NCI-H1694 (cell line): ENCODE measurements at regions not wholly inside any gene's neighbourhood (a gene's known extent, or its start where the extent isn't known, plus 50 kb on each side); places are given as distances from the start of the nearest gene placed in this dataset.

Source experiments
- DNase-seq: peaks from one replicate; lab custom pipeline; 2025; lab: John Stamatoyannopoulos, UW

DNA sequence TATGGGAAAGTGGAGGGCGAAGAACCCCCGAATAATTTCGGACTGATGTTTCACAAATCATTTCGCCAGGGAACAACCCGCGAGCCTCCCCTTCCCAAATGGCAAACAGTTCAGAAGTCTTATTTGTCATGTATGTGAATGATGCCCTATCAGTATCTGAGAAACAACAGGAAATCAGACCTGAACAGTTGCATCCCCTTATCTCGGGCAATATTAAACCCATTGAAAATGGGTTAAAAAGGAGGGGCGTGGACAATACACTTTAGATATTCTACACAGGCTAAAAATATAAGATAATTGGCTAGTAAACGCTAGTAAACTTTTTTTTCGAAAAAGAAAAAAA lies 1003.3 kb upstream of the NR2F2 start:
- DNase-seq: no peak

DNA sequence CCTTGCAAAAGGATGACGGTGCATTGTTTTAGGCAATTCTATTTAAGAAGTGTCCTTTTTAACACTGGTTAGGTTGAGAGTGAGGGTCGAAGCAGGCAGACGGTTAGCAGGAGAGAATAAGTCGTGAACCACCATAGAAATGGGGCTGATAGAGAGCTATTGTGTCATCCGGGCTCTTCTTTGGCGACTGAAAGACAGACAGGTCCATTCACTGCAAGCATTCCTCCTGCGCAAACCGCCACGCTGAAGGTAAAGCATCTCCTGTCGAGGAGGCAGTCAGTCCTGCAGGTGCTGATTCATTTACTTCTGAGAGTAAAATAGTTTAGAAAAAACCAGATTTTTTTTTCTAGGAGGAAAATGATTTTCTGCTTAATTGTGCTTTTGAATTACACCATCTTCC lies 1002.8 kb upstream of the NR2F2 start:
- no peak for DNase-seq

DNA sequence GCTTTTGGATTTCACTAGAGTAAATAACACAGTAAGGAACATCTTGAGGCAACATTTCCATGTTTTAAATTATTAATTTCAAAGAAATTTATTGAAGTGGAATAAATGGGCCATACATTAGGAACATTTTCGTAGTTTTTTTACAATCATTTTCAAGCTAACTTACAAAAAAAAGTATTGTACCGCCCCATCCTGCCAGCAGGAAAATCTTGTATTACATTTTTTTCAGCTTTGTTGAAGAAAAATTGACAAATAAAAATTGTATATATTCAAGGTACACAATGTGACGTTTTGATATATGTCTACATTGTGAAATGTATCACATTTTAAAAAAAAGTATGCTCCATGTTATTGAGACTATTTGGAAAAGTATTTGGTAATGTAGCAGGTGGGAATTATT lies 1001.9 kb upstream of the NR2F2 start:
- DNase-seq: no peak

DNA sequence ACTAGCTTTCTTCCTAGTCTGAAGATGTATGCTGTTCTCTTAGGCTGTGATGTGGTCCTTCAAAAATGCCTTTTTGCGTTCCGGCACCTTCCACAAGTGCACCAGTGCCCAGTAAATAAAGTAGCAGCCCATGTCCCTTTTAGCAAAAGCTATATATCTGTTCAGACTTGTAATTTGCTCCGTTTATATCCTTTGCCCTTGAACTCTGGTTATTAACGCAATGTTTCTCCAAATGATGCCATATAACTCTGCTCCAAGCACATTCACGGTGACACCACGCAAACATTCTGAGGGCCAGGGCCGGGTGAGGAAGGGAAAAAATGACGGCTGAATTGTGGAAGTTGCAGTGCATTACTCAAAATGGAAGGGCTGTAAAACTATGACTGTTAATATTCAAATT lies 1001.1 kb upstream of the NR2F2 start:
- DNase-seq: no peak

DNA sequence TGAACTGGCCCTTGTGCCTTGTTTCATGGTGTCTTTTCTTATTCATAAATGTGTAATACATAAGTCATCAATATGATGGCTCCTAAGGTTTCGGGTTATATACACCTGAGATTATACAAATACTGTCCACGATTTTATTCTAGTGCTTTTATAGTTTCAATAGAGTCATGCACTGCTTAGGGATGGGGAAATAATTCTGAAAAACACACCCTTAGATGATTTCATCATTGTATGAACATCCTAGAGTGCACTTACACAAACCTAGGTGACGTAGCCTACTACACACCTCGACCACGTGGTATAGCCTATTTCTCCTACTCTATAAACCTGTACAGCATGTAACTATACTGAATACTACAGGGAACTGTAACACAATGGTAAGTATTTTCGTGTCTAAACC lies 988.8 kb upstream of the NR2F2 start:
- no peak for DNase-seq

DNA sequence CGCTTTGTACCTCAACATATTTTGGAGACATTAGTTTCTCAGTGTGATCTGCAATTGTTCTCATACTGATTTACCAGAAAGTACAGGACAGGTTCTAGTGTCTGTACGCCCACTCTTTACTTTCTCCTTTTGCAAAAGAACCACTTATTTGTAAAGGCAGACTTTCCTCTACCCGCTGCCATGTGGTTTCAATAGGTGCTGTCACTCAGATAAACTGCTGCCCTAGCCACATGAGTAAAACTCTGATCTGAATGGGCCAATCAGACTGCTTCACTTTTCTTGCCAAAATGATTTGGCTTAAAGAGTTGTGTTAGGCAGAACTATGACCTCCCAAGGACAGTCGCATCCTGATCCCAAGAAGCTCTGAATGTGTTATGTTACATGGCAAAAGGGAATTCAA lies 984.6 kb upstream of the NR2F2 start:
- DNase-seq: no peak

DNA sequence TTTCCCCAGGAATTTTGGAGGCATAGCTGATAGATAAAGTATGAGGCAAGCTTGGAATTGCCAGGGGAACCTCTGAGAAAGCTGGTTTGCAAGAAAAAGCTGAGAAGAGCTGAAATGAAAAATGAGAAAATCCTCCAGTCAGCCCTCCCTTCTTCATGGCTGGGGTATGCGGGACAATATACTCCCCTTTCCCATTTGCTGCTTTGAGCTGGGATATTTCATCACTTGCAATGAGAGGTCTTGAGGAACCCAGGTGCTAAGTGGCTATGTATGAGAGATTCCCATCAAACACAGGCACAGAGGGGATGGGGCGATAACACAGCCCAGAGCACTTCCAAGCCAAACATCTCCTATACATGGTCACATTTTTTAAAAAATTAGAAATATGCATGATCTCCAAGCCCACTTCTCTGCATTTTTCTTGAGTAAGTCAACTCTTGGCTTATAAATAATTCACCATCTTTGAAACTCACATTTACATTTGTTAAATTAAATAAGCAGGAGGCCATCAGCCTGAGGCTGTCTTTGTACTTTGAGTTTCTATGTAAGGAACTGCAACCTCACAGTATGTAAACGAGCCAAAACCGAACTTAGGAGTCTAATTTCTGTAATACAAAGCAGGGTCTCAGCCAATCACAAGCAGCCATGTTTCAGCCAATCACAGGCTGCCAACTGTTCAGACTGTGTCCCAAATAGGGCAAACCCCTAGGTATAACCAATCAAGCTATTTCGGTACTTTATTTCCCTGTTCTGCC lies 983.6 kb upstream of the NR2F2 start:
- no peak for DNase-seq

DNA sequence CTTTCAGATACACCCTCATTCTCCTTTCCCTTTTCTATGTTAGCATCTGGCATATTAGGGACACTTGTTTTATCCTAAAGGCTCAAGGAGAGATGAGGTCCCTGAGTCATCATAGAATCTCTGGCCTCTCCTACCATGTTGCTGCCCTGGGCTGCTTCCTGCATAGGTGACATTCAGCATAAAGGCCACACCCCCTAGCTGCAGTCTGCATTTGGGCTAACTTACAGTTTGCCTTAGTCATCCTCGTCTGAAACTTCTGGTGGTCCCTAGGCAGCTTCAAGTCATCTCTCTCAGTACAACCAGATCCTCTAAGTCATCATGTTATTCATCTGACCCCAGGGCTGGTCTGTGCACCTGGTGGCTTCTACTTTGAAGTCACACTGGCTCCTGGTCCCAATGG lies 982.7 kb upstream of the NR2F2 start:
- no peak for DNase-seq

DNA sequence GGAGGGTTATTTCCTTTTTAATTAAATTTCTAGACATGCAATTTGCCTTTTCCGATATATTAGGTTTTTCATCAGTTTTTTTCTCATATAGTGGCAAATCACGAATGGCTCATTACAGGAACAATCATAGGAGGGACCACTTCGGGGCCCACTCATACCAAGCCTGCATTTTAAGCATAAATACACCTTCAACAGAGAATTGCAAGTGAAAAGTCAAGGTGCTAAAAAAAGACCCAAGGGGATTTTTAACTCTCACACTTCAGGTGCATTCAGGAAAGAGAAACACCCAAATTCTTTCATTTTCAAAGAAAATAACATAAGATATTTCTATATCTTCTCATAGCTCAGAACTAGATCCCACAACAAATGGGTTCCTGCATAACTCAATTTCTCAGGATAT lies 979.6 kb upstream of the NR2F2 start:
- no peak for DNase-seq

DNA sequence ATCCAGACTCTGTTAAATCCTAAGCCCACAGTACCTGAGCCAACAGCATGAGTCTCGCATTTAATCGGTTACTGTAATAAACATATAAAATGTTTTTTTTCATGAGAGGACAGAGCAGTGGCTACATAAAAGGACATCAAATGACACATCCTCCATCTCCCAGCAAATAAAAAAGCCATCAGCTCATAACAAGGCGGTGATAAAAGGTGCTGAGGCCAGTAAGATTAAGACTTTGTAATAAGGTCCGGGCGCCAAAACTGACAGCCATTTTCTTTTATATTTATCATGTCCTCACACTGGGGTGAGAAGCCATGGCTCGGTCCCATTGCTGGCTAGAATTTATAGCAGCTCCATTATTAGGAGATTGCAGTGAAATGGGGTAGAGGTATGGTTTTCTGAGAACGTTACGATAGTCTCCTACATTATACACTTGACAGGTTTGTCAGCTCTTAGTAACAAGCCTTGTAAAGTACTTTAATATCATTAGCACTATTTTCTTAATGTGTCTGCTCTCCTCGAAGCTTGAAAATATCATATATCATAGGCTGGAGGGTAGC lies 977.8 kb upstream of the NR2F2 start:
- DNase-seq: no peak

DNA sequence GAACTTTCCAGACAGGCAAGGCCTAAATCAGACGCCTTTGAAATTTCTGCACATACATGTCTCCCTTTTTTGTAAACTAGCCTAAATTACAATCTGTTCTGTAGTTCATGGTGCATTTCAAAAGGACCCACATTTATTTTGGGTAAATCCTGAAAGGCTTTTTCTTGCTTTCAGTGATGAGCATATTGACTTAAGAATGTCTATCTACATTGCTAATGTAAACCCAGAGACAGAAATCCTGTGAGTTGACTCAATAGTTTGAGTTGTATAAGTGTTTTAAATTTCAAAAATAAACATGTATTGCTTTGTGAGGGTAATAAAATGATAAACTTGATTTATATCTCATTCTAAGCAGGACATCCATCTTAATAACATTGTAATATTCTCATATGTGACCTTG lies 977.0 kb upstream of the NR2F2 start:
- no peak for DNase-seq

DNA sequence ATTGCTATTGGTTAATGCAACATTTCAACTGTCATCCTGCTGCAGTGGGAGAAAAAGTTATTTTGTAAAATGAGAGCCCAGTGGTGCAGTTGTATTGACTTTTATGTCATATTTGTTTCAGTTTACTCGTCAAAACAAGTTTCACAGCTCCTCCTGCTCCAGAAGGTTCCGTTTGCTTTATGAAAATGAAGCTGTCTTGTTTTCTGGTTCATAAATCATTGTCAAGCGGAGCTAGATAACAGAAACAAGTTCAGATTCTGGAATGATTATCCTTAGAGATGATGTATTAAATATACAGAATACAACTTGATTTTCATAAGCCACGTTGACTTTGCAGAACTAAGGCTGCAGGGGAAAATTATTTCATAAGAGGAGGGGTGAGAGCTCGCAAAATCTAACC lies 970.5 kb upstream of the NR2F2 start:
- no peak for DNase-seq

DNA sequence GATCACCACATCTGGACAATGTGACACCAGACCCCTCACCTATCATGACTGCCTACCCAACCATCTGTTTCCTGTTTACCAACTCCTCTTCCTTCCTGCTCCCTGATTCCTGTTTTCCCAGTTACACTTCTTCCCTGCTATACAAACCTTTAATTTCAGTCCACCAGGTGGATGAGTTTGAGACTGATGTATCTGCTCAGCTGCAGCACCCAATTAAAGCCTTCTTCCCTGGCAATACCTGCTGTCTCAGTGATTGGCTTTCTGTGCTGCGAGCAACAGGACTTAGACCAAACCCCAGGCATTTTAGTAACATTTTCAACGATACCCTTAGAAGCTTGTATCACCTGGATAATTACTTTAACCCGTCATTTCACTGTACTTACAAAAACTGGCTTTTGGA lies 968.2 kb upstream of the NR2F2 start:
- DNase-seq: no peak

DNA sequence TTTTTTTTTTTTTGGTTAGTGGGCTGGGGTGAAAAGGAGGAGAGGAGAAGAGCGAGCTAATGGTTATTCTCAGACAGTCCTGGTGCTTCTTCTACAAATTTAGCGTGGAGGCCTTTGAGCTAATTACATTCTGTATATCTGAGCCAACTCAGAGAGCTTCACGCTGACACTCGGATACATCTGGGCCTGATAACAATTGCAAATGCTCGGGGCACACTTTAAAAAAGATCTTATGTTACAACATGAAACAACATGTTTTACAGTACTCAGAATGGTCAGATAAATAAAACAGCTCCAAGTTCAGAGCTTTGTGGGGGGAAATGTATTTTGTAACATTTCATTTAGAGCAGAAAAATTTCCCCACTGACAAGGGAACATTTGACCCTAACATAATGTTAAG lies 966.9 kb upstream of the NR2F2 start:
- no peak for DNase-seq

DNA sequence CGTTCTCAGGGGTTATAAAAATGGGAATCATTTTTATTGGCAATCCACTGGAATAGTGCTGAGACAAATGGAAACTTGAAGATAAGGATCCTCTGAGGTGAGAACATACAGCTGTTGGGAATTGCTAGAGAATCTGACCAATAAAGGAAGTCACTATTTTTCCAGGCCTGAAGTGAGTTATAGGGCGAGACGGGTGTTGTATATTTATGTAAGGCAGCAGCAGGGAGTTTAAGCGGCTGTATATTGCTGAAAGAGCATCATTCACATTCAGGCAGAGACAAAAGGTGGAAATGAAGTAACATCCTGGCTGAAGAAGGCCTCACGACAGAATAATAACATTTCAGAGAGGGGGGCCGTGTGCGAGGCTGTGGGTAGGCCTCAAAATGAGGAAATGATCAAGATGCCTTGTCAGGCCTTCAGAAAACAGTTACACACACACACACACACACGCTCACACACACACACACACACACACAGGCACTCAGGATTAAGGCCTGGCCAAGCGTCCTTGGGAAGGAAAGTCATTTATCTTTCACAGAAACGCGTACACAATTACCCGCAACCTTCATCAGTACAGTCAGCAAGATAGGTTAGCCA lies 964.9 kb upstream of the NR2F2 start:
- no peak for DNase-seq

DNA sequence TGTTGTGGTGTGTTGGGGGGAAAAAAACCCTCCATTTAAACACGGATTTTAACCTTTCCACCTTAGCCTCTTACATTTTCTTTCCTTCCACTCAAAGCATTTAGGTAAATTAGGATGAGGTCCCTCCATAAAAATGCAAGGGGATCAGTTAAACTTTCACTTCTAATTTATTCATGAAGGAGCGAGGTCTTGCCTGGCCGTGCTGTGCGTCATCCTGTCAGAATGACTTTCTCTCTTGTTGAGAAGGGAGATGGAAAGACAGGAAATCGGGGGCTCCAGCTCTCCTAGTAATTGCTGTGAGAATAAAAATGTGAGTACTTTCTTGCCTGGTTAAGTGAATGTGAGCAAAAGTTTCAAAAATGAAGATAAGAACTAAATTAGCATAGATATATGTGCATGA lies 962.3 kb upstream of the NR2F2 start:
- no peak for DNase-seq

DNA sequence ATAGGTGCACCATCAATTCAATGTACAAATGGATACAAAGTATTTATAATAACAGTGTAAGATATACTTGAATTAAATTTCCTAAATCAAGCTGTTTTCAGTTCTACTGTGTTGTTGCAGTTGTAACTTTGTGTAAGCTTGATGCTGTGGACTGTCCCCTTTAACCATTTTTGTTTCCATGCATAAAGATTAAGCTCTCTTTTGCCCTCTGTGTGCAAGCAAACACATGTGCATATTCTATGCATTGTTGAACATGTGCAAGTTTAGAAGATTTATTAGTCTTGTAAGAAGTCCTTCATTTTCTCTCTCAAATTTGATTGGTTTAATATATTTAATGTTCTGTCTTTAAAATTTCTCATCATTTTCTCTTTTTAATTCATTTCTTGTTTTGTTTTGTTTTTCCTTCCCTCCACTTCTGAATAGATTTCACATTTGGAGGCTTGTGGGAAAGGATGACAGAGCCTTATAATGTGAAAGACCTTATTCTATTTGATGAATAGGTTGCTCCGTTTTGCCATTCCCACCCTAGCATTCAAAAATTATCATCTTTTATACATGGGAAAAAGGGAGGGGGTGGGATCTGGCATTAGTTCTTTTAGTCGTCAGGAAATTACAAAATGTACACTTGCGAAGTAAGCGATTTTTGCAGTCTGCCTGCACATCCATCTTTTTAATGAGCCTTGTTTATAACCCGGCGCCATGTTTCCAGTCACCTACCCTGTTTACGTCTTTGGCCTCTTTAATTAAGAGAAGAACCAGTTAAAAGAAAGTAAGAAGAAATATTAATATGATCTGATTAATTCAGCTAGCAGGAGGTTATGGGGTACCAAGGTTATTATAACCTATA lies 961.5 kb upstream of the NR2F2 start:
- DNase-seq: no peak

DNA sequence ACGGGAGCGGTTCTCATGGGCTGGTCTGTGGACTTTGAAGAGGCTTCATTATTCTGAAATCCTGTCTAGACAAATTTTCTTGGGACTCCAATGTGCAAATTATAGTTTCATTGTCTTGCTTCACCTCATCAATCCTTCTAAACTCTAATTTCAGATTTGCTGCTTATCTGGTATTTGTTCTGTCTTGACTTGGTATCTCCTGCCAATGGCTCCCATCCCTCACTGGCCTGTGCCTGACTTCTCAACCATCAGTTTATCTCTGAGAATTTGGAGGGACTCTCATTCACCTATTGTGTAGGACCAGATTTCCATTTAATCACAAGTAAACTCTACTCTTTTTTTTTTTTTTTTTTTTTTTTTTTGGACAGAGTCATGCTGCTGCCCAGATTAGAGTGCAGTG lies 960.2 kb upstream of the NR2F2 start:
- no peak for DNase-seq

DNA sequence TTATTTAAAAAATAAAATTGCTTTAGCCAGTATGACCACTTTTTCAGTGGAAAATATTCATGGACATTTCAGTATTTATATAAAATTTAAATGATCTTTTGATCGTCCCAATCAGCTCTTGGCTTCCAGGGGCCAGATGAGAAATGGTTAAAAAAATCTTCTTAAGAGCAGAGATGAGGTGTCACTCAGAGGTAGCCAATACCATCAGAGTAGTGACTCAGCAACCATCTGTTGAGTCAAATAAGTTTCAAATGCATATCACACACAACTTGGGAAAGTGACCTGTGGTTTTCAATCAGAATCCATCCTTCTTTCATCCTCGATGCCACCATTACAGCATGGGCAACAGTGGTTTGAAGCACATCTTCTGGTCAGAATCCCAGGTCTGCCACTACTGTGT lies 958.8 kb upstream of the NR2F2 start:
- DNase-seq: no peak

DNA sequence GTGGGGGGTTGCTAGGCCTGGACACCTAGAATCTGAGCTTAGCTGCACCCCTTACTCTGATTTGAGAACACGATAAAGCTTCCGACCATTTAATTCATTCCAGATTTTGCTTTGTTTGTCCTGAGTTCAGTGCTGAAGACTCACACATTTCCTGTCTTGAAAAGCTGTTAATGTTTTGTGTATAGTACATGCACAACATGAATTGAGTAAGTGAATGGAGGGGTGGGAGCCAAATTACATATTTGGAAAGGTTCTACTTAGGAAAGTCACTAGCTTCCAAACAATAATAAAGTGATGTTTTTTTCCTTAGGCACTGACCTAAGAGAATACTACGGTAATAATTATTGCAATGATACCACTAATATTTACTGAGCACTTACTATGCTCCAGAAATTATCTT lies 955.2 kb upstream of the NR2F2 start:
- no peak for DNase-seq

DNA sequence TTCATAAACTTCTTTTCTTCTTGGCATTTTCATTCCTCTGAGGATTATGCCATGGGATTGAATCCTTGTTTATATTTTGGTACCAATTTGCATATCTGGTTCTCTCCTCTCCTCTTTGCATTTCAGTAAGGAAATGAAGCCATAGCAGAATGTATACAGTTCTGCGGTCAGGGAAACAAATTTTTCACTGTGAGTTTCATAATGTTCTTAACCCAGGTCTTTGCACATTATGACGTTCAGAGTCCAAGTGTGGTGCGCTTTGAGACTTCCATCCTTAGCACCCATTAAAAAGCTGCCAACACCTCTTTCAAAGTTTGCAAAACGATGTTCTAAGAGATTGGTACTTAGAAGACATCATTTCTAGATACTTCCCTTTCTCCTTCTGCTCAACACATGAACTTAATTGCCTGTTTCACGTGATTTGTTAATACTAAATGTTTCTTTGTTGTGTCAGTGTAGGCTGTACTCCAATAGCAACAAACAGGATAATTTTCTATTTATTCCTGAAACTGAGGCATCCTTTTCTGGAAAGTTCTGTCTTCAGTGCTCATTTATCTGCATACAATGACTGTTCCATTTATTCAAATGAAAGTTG lies 953.1 kb upstream of the NR2F2 start:
- DNase-seq: no peak

DNA sequence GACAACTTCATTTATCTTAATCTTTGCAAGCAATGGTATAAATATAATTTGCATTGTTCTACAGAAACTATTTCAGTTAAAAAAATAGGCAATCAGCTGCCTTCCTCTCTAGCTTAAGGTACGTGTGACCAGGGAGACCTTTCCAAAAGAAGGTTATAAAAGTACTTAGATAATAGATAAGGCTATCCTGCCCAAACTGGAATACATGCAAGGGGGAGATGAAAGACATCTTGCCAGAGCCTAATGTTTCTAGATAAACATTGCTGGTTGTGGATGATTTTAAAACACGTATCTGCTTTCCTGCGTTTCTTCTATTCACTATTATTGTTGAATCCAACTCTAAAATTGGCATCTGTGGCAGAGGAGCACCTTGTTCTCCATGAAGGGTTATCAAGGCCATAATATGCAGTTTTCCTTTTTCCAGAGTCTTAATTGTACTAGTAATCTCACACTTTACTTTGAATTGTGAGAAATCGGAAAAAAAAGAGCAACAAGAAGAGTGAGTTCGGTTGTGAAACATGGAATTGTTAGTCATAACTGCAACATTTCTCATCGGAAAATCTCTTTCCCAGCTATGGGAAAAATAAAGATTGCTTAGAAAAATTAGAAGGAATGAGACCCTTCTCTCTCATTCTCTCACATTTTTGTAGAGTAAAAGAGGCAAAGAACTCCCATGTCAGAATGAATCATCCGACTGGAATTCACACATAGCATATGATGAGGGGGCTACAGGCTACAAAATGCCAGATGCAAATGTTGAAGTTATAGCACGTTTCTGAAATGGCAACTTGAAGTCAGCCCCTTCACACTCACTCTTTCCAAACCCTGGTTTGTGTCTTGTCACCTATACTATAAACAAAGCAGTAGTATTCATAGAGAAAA lies 936.1 kb upstream of the NR2F2 start:
- no peak for DNase-seq
